ENCODE measurements at regions not wholly inside any gene's neighbourhood (a gene's known extent, or its start where the extent isn't known, plus 50 kb on each side); places are given as distances from the start of the nearest gene placed in this dataset.

DNA sequence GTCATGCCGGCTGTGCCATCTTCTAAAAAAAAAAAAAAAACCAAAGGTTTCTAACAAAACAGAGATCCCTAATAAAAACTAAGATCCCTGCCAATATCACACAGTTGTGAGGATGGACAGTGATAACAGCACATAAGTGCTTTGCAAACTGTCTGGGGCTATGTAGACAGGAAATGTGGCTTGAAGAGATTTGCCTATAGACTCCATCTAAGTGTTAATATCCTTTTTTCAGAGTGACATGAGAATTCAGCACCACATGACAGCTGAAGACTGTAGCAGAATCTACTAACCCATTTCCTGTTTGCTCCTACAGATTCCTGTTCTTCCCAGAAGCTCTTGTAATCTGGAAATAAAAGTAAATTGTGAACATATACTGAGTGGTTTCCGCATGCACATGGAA, 215.4 kb downstream of the KDR start:
- Mint-ChIP-seq H3K4me1 (peaks cover 15% of the 10 kb centered on the region), H3K27me3 (no peaks in the 10 kb centered on the region), H3K4me3 (no peak overlapping the region), H3K27ac (no peak overlapping the region), H3K9me3 (ENCODE audit: insufficient read depth) (peaks cover 3% of the 10 kb centered on the region)
- H2AFZ ChIP-seq (ENCODE audit: insufficient read depth, low read depth, low read length, poor library complexity, severe bottlenecking) = no peak overlapping the region
- H3K27me3 ChIP-seq (replicated peaks in 1 of 4; ENCODE audit: control extremely low read depth in 1 of 4, control insufficient read depth in 3 of 4, insufficient read depth in 4 of 4, low read length in 3 of 4) = no peaks in the 10 kb centered on the region
- DNase-seq (no peak), ATAC-seq (ENCODE audit: low read depth) (no peak)
- H3K9ac ChIP-seq (ENCODE audit: low read length) = no peak overlapping the region
- intact Hi-C loops (cut with micrococcal nuclease) = no loop called here
- peaks cover 0 to 3% (median 0%) of the 10 kb centered on the region in 3 donors for H3K9me3 ChIP-seq (ENCODE audit: control extremely low read depth in 1 of 3, control insufficient read depth in 2 of 3, insufficient read depth in 1 of 3, low read length in 2 of 3)
- no peaks in the 10 kb centered on the region for H3K36me3 ChIP-seq (replicated peaks in 1 of 2; ENCODE audit: control extremely low read depth in 1 of 2, control insufficient read depth in 1 of 2, extremely low read depth in 1 of 2, insufficient read depth in 2 of 2, low read length in 1 of 2)
- WGBS (ENCODE audit: insufficient coverage) = 17% methylated on average over 1 of the region's 2 CpGs
- H3K4me3 ChIP-seq (ENCODE audit: control extremely low read depth in 1 of 5, extremely low read depth in 1 of 5, insufficient read depth in 1 of 5, low read depth in 2 of 5, low read length in 4 of 5) = no peak overlapping the region
- ChIA-PET POLR2A (no interaction called here), CTCF (no interaction called here)
- H3K4me2 ChIP-seq (replicated peaks; ENCODE audit: low read depth, low read length, poor library complexity, severe bottlenecking) = peak overlapping the region; percentile 5
- no peaks in the 10 kb centered on the region for H3K79me2 ChIP-seq (ENCODE audit: control insufficient read depth, insufficient read depth, low read length)
- no peak overlapping the region for H3K27ac ChIP-seq (ENCODE audit: low read length in 2 of 2)
- no peaks in the 10 kb centered on the region for H4K20me1 ChIP-seq (ENCODE audit: control insufficient read depth, insufficient read depth, low read length, poor library complexity, severe bottlenecking)
- TF ChIP-seq, protein P1, sequence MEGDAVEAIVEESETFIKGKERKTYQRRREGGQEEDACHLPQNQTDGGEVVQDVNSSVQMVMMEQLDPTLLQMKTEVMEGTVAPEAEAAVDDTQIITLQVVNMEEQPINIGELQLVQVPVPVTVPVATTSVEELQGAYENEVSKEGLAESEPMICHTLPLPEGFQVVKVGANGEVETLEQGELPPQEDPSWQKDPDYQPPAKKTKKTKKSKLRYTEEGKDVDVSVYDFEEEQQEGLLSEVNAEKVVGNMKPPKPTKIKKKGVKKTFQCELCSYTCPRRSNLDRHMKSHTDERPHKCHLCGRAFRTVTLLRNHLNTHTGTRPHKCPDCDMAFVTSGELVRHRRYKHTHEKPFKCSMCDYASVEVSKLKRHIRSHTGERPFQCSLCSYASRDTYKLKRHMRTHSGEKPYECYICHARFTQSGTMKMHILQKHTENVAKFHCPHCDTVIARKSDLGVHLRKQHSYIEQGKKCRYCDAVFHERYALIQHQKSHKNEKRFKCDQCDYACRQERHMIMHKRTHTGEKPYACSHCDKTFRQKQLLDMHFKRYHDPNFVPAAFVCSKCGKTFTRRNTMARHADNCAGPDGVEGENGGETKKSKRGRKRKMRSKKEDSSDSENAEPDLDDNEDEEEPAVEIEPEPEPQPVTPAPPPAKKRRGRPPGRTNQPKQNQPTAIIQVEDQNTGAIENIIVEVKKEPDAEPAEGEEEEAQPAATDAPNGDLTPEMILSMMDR (IDR thresholded peaks at IDR 0.05) = no peak
- no peak for TF ChIP-seq EZH2 (IDR thresholded peaks at IDR 0.05; ENCODE audit: borderline replicate concordance, insufficient read depth, low read depth, low read length, poor library complexity, severe bottlenecking)
- peaks cover 10% of the 10 kb centered on the region in 2 donors for H3K4me1 ChIP-seq (ENCODE audit: control insufficient read depth in 2 of 2, insufficient read depth in 2 of 2, low read length in 2 of 2)

DNA sequence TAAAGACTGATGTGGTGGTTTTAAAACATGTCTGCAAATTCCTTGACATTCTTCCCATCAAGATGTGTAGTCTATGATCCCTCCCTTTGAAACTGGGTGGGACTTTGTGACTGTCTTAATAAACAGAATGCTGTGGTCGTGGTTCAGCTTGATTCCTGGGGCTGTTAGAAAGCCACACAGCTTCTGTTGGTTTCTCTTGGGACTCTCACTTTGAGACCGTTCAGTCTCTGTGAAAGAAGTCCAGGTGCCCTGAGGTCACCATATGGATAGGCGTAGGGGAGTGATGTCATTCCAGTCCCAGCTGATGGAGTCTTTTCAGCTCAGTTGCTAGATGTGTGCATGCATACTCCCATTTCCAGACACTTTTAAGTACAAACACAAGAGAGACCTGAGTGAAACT, 216.6 kb downstream of the KDR start:
- H3K27me3 Mint-ChIP-seq = no peaks in the 10 kb centered on the region
- no peak overlapping the region for H3K4me3 Mint-ChIP-seq
- intact Hi-C loops (cut with micrococcal nuclease) = no loop called here
- Histone ChIP-seq H3K9ac (ENCODE audit: low read length) (no peak overlapping the region), H3K27me3 (replicated peaks in 1 of 4; ENCODE audit: control extremely low read depth in 1 of 4, control insufficient read depth in 3 of 4, insufficient read depth in 4 of 4, low read length in 3 of 4) (no peaks in the 10 kb centered on the region), H3K79me2 (ENCODE audit: control insufficient read depth, insufficient read depth, low read length) (no peaks in the 10 kb centered on the region), H3K4me2 (replicated peaks; ENCODE audit: low read depth, low read length, poor library complexity, severe bottlenecking) (no peak overlapping the region), H3K36me3 (replicated peaks in 1 of 2; ENCODE audit: control extremely low read depth in 1 of 2, control insufficient read depth in 1 of 2, extremely low read depth in 1 of 2, insufficient read depth in 2 of 2, low read length in 1 of 2) (no peaks in the 10 kb centered on the region), H4K20me1 (ENCODE audit: control insufficient read depth, insufficient read depth, low read length, poor library complexity, severe bottlenecking) (no peaks in the 10 kb centered on the region), H2AFZ (ENCODE audit: insufficient read depth, low read depth, low read length, poor library complexity, severe bottlenecking) (no peak overlapping the region), H3K4me3 (ENCODE audit: control extremely low read depth in 1 of 5, extremely low read depth in 1 of 5, insufficient read depth in 1 of 5, low read depth in 2 of 5, low read length in 4 of 5) (no peak overlapping the region), H3K4me1 (ENCODE audit: control insufficient read depth in 2 of 2, insufficient read depth in 2 of 2, low read length in 2 of 2) (peaks cover 10% of the 10 kb centered on the region in 2 donors), H3K9me3 (ENCODE audit: control extremely low read depth in 1 of 3, control insufficient read depth in 2 of 3, insufficient read depth in 1 of 3, low read length in 2 of 3) (peaks cover 0 to 3% (median 0%) of the 10 kb centered on the region in 3 donors), H3K27ac (ENCODE audit: low read length in 2 of 2) (no peak overlapping the region)
- CTCF ChIA-PET = no interaction called here
- ATAC-seq (ENCODE audit: low read depth) (no peak), DNase-seq (no peak)
- POLR2A ChIA-PET = no interaction called here
- 9% methylated on average over 2 of the region's 3 CpGs for WGBS (ENCODE audit: insufficient coverage)
- H3K9me3 Mint-ChIP-seq (ENCODE audit: insufficient read depth) = peaks cover 3% of the 10 kb centered on the region
- H3K4me1 Mint-ChIP-seq = peaks cover 15% of the 10 kb centered on the region
- H3K27ac Mint-ChIP-seq = no peak overlapping the region
- TF ChIP-seq, protein P1 (IDR thresholded peaks at IDR 0.05) = no peak
- TF ChIP-seq EZH2 (IDR thresholded peaks at IDR 0.05; ENCODE audit: borderline replicate concordance, insufficient read depth, low read depth, low read length, poor library complexity, severe bottlenecking) = no peak

All from B cell (primary cell).